ENCODE measurements at regions not wholly inside any gene's neighbourhood (a gene's known extent, or its start where the extent isn't known, plus 50 kb on each side); places are given as distances from the start of the nearest gene placed in this dataset.

GRCh38 chr16:61379311-61379710 lies 656.9 kb downstream of the CDH8 start:
- no peak for TF ChIP-seq POLR2A (IDR thresholded peaks at IDR 0.05)
- TF ChIP-seq CTCF (IDR thresholded peaks at IDR 0.05): no peak
- TF ChIP-seq EP300 (IDR thresholded peaks at IDR 0.05; ENCODE audit: low read depth): no peak
- no peak for TF ChIP-seq POLR2AphosphoS5 (IDR thresholded peaks at IDR 0.05)
